Muscle layer of colon (tissue), 2 donors: ENCODE measurements at regions not wholly inside any gene's neighbourhood (a gene's known extent, or its start where the extent isn't known, plus 50 kb on each side); places are given as distances from the start of the nearest gene placed in this dataset.

Experiments used
- H3K27ac ChIP-seq: one replicate; pipeline ENCODE4 v1.7.0; 2013; ENCODE audit warnings: low read depth, mild to moderate bottlenecking, low read length, moderate library complexity
- H3K27me3 ChIP-seq, 2 donors: one replicate each; pipeline ENCODE4 v1.7.0; 2013; ENCODE audit warnings: low read length in 2 of 2, mild to moderate bottlenecking in 2 of 2; ENCODE audit not compliant: insufficient read depth in 2 of 2, control insufficient read depth in 1 of 2
- H3K36me3 ChIP-seq: one replicate; pipeline ENCODE4 v1.7.0; 2013; ENCODE audit warnings: mild to moderate bottlenecking, low read length; ENCODE audit not compliant: insufficient read depth
- H3K4me1 ChIP-seq: one replicate; pipeline ENCODE4 v1.7.0; 2013; ENCODE audit warnings: mild to moderate bottlenecking, low read length; ENCODE audit not compliant: insufficient read depth
- H3K4me3 ChIP-seq, 2 donors: one replicate each; pipeline ENCODE4 v1.7.0; 2013; ENCODE audit warnings: low read length in 2 of 2, low read depth in 1 of 2, mild to moderate bottlenecking in 1 of 2, moderate library complexity in 1 of 2
- H3K9ac ChIP-seq: one replicate; pipeline ENCODE4 v1.7.0; 2013; ENCODE audit warnings: low read length
- H3K9me3 ChIP-seq: one replicate; pipeline ENCODE4 v1.7.0; 2013; ENCODE audit warnings: mild to moderate bottlenecking, low read length
- donor health status: abdominal sarcoma.
- donor health status: Adenocarcinoma of cecum.

GRCh38 chr12:67427336-67427735, 158.2 kb downstream of the CAND1 start:
- Histone ChIP-seq H3K27me3 (no peaks in the 10 kb centered on the region), H3K4me1 (peaks cover 9% of the 10 kb centered on the region), H3K36me3 (no peaks in the 10 kb centered on the region), H3K4me3 (no peak overlapping the region), H3K27ac (no peak overlapping the region), H3K9me3 (no peaks in the 10 kb centered on the region), H3K9ac (no peak overlapping the region)

GRCh38 chr12:67428431-67428830, 159.3 kb downstream of the CAND1 start:
- Histone ChIP-seq H3K36me3 (no peaks in the 10 kb centered on the region), H3K27ac (no peak overlapping the region), H3K27me3 (no peaks in the 10 kb centered on the region), H3K9me3 (no peaks in the 10 kb centered on the region), H3K4me1 (peaks cover 9% of the 10 kb centered on the region), H3K9ac (no peak overlapping the region), H3K4me3 (no peak overlapping the region)

- H3K36me3 ChIP-seq: no peaks in the 10 kb centered on the region
- H3K4me3 ChIP-seq: no peak overlapping the region
- H3K27me3 ChIP-seq: no peaks in the 10 kb centered on the region
- no peak overlapping the region for H3K9ac ChIP-seq
- H3K4me1 ChIP-seq: peaks cover 22% of the 10 kb centered on the region
- no peak overlapping the region for H3K27ac ChIP-seq
- no peaks in the 10 kb centered on the region for H3K9me3 ChIP-seq
These were observed 161.7 kb downstream of the CAND1 start for GRCh38 chr12:67430708-67431335.

- Histone ChIP-seq H3K27me3 (no peaks in the 10 kb centered on the region), H3K4me1 (peaks cover 15% of the 10 kb centered on the region), H3K9me3 (no peaks in the 10 kb centered on the region), H3K36me3 (no peaks in the 10 kb centered on the region), H3K27ac (no peak overlapping the region), H3K9ac (no peak overlapping the region), H3K4me3 (no peak overlapping the region)
These were observed 162.4 kb downstream of the CAND1 start for GRCh38 chr12:67431411-67432020.

- Histone ChIP-seq H3K9me3 (no peaks in the 10 kb centered on the region), H3K4me1 (peaks cover 14% of the 10 kb centered on the region), H3K4me3 (no peak overlapping the region), H3K27ac (no peak overlapping the region), H3K9ac (no peak overlapping the region), H3K36me3 (no peaks in the 10 kb centered on the region), H3K27me3 (no peaks in the 10 kb centered on the region)
These were observed 164.4 kb downstream of the CAND1 start for GRCh38 chr12:67433385-67434175.

GRCh38 chr12:67434671-67435370, 165.7 kb downstream of the CAND1 start:
- Histone ChIP-seq H3K27ac (no peak overlapping the region), H3K9ac (no peak overlapping the region), H3K36me3 (no peaks in the 10 kb centered on the region), H3K27me3 (no peaks in the 10 kb centered on the region), H3K4me1 (peaks cover 14% of the 10 kb centered on the region), H3K9me3 (no peaks in the 10 kb centered on the region), H3K4me3 (no peak overlapping the region)

GRCh38 chr12:67436230-67436629, 167.1 kb downstream of the CAND1 start:
- H3K36me3 ChIP-seq: no peaks in the 10 kb centered on the region
- no peaks in the 10 kb centered on the region for H3K9me3 ChIP-seq
- no peaks in the 10 kb centered on the region for H3K27me3 ChIP-seq
- H3K9ac ChIP-seq: no peak overlapping the region
- no peak overlapping the region for H3K27ac ChIP-seq
- peaks cover 14% of the 10 kb centered on the region for H3K4me1 ChIP-seq
- no peak overlapping the region for H3K4me3 ChIP-seq

- no peak overlapping the region for H3K9ac ChIP-seq
- H3K4me3 ChIP-seq: no peak overlapping the region
- H3K36me3 ChIP-seq: no peaks in the 10 kb centered on the region
- H3K9me3 ChIP-seq: no peaks in the 10 kb centered on the region
- H3K4me1 ChIP-seq: peaks cover 20% of the 10 kb centered on the region
- no peaks in the 10 kb centered on the region for H3K27me3 ChIP-seq
- H3K27ac ChIP-seq: no peak overlapping the region
These were observed 167.9 kb downstream of the CAND1 start for GRCh38 chr12:67437011-67437410.

GRCh38 chr12:67439611-67440010, 170.5 kb downstream of the CAND1 start:
- Histone ChIP-seq H3K27ac (no peak overlapping the region), H3K36me3 (no peaks in the 10 kb centered on the region), H3K4me1 (peaks cover 22% of the 10 kb centered on the region), H3K9ac (no peak overlapping the region), H3K4me3 (no peak overlapping the region), H3K9me3 (no peaks in the 10 kb centered on the region), H3K27me3 (no peaks in the 10 kb centered on the region)

GRCh38 chr12:67441736-67442346, 172.7 kb downstream of the CAND1 start:
- Histone ChIP-seq H3K9ac (no peak overlapping the region), H3K9me3 (no peaks in the 10 kb centered on the region), H3K4me3 (peak overlapping the region in 1 of 2 donors; percentile 22), H3K27me3 (no peaks in the 10 kb centered on the region), H3K27ac (no peak overlapping the region), H3K36me3 (no peaks in the 10 kb centered on the region), H3K4me1 (peaks cover 14% of the 10 kb centered on the region)

GRCh38 chr12:67442347-67442841, 173.2 kb downstream of the CAND1 start:
- Histone ChIP-seq H3K27me3 (no peaks in the 10 kb centered on the region), H3K27ac (no peak overlapping the region), H3K9me3 (no peaks in the 10 kb centered on the region), H3K4me1 (peaks cover 14% of the 10 kb centered on the region), H3K36me3 (no peaks in the 10 kb centered on the region), H3K4me3 (no peak overlapping the region), H3K9ac (no peak overlapping the region)
